GM19455 (cell line): ENCODE measurements at regions not wholly inside any gene's neighbourhood (a gene's known extent, or its start where the extent isn't known, plus 50 kb on each side); places are given as distances from the start of the nearest gene placed in this dataset.
"Not testable (repeated sequence)": the region's sequence is repeated elsewhere in the genome, so short reads cannot be mapped to it uniquely, and the experiment has no call there.

Source experiments
- ATAC-seq: cut with Tn5 transposase; IDR thresholded peaks from one replicate; pipeline ENCODE4 v1.9.1; 2021; ENCODE audit not compliant: unreplicated experiment

- no peak for ATAC-seq
Observed at GRCh38 chr13:24563087-24563486, 50.5 kb upstream of the PARP4 start.

GRCh38 chr13:24563971-24564370, 51.4 kb upstream of the PARP4 start:
- not testable (repeated sequence) for ATAC-seq

DNA sequence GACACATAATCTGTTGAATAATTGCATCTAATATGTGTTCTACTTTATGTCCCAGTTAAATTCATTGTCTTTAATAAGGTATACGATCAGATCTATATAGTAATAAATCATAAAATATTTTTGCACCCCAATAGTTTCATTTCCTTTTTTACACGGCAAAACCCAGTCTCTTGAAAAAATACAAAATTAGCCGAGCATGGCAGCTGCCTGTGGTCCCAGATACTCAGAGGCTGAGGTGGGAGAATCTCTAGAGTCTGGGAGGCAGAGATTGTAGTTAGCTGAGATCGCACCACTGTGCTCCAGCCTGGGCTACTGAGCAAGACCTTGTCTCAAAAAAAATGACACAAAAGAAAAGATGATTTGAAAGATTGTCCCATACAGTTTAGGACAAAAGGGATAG, 52.3 kb upstream of the PARP4 start:
- no peak for ATAC-seq

GRCh38 chr13:24567593-24567992, 55.0 kb upstream of the PARP4 start:
- not testable (repeated sequence) for ATAC-seq

DNA sequence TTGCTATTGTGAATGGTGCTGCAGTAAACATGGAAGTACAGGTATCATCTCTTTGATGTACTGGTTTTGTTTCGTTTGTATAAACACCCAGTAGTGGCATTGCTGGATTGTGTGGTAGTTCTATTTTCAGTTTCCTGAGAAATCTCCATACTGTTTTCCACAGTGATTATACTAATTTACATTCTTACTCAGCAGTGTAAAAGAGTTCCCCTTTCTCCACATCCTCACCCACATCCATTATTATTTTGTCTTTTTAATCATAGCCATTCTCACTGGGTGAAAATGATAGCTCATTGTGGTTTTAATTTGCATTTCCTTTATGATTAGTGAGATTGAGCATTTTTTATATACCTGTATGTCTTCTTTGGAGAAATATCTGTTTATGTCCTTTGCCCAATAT, 62.3 kb upstream of the PARP4 start:
- no peak for ATAC-seq

DNA sequence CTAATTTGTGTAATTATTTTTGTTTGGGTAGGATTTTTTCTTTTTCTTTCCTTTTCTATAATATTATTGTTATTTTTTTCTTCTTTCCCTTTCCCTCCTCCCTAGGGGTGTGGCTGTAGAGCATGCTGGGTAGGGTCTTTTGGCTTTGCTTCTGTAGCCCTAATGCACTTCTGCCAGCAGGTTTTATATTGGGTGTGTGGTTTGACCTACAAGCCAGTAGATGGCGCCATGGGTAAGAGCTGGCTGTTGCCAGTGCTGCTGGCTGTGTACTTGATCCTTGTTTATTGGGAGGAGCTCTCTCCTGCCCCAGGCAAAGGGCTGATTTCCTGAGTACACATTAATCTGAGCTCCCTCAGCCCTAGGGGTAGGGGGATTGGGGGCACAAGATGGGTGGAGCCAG, 67.7 kb upstream of the PARP4 start:
- ATAC-seq = not testable (repeated sequence)

GRCh38 chr13:24581578-24581977, 69.0 kb upstream of the PARP4 start:
- not testable (repeated sequence) for ATAC-seq

GRCh38 chr13:24591697-24592096, 79.1 kb upstream of the PARP4 start:
- ATAC-seq = not testable (repeated sequence)

DNA sequence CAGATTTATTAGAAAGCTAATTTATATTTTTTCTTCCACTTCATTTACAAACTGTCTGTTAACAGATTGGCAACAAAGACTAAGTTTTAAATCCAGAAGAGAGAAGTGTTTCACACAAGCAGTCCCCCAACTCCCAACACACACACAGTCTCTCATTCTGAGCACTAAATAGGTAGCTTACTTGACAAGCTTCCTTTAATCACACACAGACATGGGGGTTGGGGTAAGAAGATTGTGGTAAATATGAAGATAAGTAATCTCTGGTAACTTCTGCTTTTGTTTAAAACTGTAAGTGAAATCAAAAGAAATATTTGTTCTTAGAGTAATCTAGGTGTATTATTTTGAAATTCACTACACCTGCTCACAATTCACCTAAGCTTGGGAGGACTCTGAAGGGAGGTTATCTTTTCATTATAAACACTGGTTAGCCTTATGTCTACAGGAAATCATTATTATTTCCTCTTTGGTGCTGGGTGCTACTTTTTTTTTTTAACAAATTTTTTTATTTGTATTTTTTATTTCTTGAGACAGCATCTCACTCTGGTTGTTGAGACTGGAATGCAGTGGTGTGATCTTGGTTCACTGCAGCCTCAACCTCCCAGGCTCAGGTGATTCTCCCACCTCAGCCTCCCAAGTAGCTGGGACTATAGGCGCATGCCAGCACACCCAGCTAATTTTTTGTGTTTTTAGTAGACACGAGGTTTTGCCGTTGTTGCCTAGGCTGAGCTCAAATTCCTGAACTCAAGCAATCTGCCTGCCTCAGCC, 82.1 kb upstream of the ATP12A start:
- ATAC-seq = not testable (repeated sequence)

GRCh38 chr13:24599019-24599791, 81.0 kb upstream of the ATP12A start:
- ATAC-seq = not testable (repeated sequence)

DNA sequence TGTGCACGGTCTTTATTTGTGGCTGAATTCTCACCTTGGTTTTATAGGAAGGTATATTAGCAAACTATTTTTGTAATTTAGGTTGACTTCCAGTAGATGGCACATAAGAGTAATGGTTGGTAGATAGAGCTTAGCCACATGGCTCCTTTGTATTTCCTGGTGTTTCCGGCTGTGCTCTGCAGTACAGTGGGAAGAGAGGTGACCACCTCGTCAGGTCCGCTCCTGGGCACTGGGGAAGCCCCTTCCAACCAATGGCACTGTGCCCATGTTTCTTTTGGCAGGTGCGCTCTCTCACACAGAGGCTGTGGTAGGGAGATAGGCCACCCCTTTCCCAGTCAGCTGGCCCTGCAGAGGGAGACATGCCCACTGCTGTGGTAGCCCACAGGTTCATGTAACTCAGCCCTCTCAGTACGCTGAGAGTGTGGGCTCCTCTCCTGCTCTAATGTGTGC, 74.3 kb upstream of the ATP12A start:
- ATAC-seq = no peak

GRCh38 chr13:24606486-24607170, 73.6 kb upstream of the ATP12A start:
- ATAC-seq = no peak

DNA sequence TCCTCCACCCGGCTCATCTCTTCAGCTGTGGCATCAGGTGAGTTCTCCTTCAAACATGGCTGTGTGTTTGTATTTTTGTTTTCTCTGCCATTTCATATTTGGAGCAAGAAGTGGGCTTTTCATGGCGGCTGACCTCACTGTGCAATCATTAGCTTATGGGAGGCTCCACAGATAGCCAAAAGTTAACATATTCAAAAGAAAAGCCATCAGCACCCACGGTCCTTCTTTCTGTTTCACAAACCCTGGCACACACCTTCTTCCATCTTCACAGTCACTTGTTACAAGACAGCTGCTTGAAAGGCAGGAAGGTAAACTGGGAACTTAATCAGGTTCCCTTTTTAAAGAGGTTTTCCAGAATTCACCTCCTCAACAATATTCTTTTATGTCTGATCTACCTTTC, 69.3 kb upstream of the ATP12A start:
- ATAC-seq = no peak

- ATAC-seq = no peak
Observed at GRCh38 chr13:24612726-24613125, 67.5 kb upstream of the ATP12A start.

GRCh38 chr13:24613128-24613527, 67.1 kb upstream of the ATP12A start:
- ATAC-seq = no peak

DNA sequence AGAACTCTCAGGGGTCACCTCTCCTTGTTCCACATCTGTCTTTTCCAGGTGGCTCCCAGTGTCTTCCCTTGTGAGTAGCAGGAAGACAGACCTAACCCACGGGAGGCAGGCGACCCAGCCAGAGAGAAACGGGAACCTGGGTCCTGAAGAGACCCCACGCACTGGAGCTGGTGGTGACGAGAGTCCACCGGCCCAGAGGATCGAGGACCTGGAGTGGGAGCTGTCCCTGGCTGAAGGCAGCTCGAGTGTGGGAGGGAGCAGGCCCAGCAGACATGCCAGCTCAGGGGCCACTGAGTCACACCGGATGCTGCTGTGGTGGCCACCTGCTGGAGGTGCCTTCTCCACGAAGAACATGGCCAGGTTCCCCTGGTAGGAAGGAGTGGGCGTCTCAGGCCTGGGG, 66.5 kb upstream of the ATP12A start:
- no peak for ATAC-seq

- ATAC-seq = no peak
Observed at GRCh38 chr13:24614306-24615080, 65.7 kb upstream of the ATP12A start.

- no peak for ATAC-seq
Observed at GRCh38 chr13:24615114-24615513, 65.1 kb upstream of the ATP12A start.

DNA sequence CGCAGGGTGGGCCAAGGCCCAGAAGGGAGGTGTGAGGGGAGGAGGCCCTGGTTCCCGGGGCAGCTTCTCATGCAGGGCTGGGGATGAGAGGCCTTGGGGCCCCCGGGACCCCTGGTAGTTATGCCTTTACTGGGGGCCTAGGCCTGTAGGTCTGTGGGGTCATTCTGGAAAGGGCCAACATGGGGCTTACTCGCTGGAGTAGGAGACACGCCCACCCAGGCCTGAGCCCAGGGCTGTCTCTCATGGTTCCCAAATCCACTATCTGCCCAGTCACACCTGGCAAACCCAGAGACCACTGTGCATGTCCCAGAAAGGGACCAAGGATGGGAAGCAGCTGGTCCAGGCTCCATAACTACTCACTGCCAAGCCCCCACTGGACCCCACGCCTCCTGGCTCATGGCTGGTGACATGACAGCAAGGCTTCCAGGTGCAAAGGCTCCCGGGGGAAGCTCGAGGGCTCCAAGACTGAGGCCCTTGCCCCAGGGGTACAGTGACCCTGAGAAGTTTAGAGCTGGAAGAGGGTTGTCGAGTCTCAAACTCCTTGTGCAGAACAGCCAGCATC, 64.2 kb upstream of the ATP12A start:
- ATAC-seq = no peak

DNA sequence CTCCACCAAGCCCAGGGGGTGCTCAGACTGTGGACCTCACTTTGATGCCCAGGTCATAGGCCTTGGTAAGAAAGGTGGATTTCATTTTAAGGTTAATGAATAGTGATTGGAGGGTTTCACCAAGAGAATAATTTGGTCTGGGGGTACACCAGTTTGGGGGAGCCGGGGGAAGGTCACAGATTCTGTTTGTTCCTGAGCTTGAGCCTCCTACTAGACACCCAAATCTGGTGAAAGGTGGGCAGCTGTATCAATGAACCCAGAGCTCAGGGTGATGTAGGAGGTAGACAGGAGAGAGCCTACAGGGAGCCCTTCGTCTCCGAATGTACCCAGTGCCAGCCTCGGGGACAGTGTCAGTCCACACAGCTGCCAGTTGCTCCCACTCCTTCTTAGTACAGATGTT, 63.7 kb upstream of the ATP12A start:
- no peak for ATAC-seq
